ENCODE measurements at regions not wholly inside any gene's neighbourhood (a gene's known extent, or its start where the extent isn't known, plus 50 kb on each side); places are given as distances from the start of the nearest gene placed in this dataset.
"Not testable (repeated sequence)": the region's sequence is repeated elsewhere in the genome, so short reads cannot be mapped to it uniquely, and the experiment has no call there.

DNA sequence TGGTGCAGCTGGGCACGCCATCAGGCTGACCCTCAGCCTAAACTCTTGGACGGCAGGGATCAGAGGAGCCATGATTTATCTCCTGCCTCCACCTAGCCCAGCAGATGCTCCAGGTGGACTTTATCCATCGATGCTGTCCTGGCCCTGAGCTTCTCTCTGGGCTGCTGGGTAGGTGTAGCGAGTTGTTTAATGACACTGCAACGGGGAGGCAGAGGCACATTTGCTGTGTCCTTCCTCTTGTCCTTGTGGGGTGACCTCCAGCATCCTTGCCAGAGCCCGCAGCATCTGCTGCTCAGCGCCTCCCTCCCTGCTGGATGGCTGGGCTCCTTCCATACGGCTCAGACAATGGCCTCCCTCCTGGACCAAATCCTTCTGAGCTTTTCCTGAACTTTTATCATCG lies 103.1 kb upstream of the IRX4 start:
- Mint-ChIP-seq H3K27ac (ENCODE audit: unreplicated experiment) (no peak overlapping the region), H3K36me3 (ENCODE audit: unreplicated experiment) (no peaks in the 10 kb centered on the region), H3K4me1 (ENCODE audit: low read depth, unreplicated experiment) (no peaks in the 10 kb centered on the region), H3K27me3 (ENCODE audit: unreplicated experiment) (no peaks in the 10 kb centered on the region), H3K9me3 (ENCODE audit: unreplicated experiment) (no peaks in the 10 kb centered on the region), H3K4me3 (ENCODE audit: unreplicated experiment) (no peak overlapping the region)
- no peak for DNase-seq
- TF ChIP-seq, protein P1, sequence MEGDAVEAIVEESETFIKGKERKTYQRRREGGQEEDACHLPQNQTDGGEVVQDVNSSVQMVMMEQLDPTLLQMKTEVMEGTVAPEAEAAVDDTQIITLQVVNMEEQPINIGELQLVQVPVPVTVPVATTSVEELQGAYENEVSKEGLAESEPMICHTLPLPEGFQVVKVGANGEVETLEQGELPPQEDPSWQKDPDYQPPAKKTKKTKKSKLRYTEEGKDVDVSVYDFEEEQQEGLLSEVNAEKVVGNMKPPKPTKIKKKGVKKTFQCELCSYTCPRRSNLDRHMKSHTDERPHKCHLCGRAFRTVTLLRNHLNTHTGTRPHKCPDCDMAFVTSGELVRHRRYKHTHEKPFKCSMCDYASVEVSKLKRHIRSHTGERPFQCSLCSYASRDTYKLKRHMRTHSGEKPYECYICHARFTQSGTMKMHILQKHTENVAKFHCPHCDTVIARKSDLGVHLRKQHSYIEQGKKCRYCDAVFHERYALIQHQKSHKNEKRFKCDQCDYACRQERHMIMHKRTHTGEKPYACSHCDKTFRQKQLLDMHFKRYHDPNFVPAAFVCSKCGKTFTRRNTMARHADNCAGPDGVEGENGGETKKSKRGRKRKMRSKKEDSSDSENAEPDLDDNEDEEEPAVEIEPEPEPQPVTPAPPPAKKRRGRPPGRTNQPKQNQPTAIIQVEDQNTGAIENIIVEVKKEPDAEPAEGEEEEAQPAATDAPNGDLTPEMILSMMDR (IDR thresholded peaks at IDR 0.05; ENCODE audit: partially characterized antibody, unreplicated experiment) = no peak

GRCh38 chr5:1983919-1984695 lies 101.4 kb upstream of the IRX4 start:
- H3K4me1 Mint-ChIP-seq (ENCODE audit: low read depth, unreplicated experiment) = no peaks in the 10 kb centered on the region
- no peaks in the 10 kb centered on the region for H3K9me3 Mint-ChIP-seq (ENCODE audit: unreplicated experiment)
- H3K27ac Mint-ChIP-seq (ENCODE audit: unreplicated experiment) = no peak overlapping the region
- H3K36me3 Mint-ChIP-seq (ENCODE audit: unreplicated experiment) = no peaks in the 10 kb centered on the region
- TF ChIP-seq, protein P1 (IDR thresholded peaks at IDR 0.05; ENCODE audit: partially characterized antibody, unreplicated experiment) = no peak
- DNase-seq = no peak
- H3K27me3 Mint-ChIP-seq (ENCODE audit: unreplicated experiment) = no peaks in the 10 kb centered on the region
- H3K4me3 Mint-ChIP-seq (ENCODE audit: unreplicated experiment) = no peak overlapping the region

GRCh38 chr5:1983401-1983800 lies 100.7 kb upstream of the IRX4 start:
- Mint-ChIP-seq H3K4me1 (ENCODE audit: low read depth, unreplicated experiment) (no peaks in the 10 kb centered on the region), H3K4me3 (ENCODE audit: unreplicated experiment) (no peak overlapping the region), H3K27ac (ENCODE audit: unreplicated experiment) (no peak overlapping the region), H3K27me3 (ENCODE audit: unreplicated experiment) (no peaks in the 10 kb centered on the region), H3K9me3 (ENCODE audit: unreplicated experiment) (no peaks in the 10 kb centered on the region), H3K36me3 (ENCODE audit: unreplicated experiment) (no peaks in the 10 kb centered on the region)
- DNase-seq = no peak
- TF ChIP-seq, protein P1 (IDR thresholded peaks at IDR 0.05; ENCODE audit: partially characterized antibody, unreplicated experiment) = no peak

DNA sequence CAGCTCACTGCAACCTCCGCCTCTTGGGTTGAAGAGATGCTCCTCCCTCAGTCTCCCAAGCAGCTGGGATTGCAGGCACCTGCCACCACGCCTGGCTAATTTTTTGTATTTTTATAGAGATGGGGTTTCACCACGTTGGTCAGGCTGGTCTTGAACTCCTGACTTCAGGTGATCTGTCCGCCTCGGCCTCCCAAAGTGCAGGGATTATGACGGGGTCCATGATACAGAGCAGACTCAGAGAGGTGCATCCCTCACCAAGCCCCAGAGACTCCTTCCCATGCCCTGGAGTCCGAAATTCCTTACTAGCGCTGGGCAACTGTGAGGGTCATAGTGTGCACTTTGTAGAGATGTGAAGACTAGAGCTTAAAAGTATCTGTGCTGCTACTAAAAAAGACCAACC lies 99.8 kb upstream of the IRX4 start:
- H3K4me3 Mint-ChIP-seq (ENCODE audit: unreplicated experiment); H3K36me3 Mint-ChIP-seq (ENCODE audit: unreplicated experiment); H3K27me3 Mint-ChIP-seq (ENCODE audit: unreplicated experiment); H3K27ac Mint-ChIP-seq (ENCODE audit: unreplicated experiment); H3K9me3 Mint-ChIP-seq (ENCODE audit: unreplicated experiment); H3K4me1 Mint-ChIP-seq (ENCODE audit: low read depth, unreplicated experiment); DNase-seq: not testable (repeated sequence)

GRCh38 chr5:1975898-1976765 lies 93.4 kb upstream of the IRX4 start:
- Mint-ChIP-seq H3K4me3 (ENCODE audit: unreplicated experiment) (no peak overlapping the region), H3K4me1 (ENCODE audit: low read depth, unreplicated experiment) (peaks cover 6% of the 10 kb centered on the region), H3K36me3 (ENCODE audit: unreplicated experiment) (no peaks in the 10 kb centered on the region), H3K27me3 (ENCODE audit: unreplicated experiment) (peaks cover 2% of the 10 kb centered on the region), H3K27ac (ENCODE audit: unreplicated experiment) (no peak overlapping the region), H3K9me3 (ENCODE audit: unreplicated experiment) (no peaks in the 10 kb centered on the region)
- no peak for DNase-seq
- TF ChIP-seq, protein P1 (IDR thresholded peaks at IDR 0.05; ENCODE audit: partially characterized antibody, unreplicated experiment) = no peak

Measured in glutamatergic neuron (in vitro differentiated cells).